HG03175 (cell line): ENCODE measurements at regions not wholly inside any gene's neighbourhood (a gene's known extent, or its start where the extent isn't known, plus 50 kb on each side); places are given as distances from the start of the nearest gene placed in this dataset.

Experiments
- ATAC-seq: cut with Tn5 transposase; IDR thresholded peaks from one replicate; pipeline ENCODE4 v1.9.1; 2021; ENCODE audit warnings: mild to moderate bottlenecking, moderate library complexity; ENCODE audit not compliant: unreplicated experiment

- ATAC-seq = no peak
Measured at GRCh38 chr18:75812761-75813160, 385.3 kb upstream of the SMIM21 start.

GRCh38 chr18:75810961-75811551 lies 383.6 kb upstream of the SMIM21 start:
- ATAC-seq = no peak

- no peak for ATAC-seq
Measured at GRCh38 chr18:75810516-75810915, 383.0 kb upstream of the SMIM21 start.

- ATAC-seq = no peak
Measured at GRCh38 chr18:75809926-75810255, 382.4 kb upstream of the SMIM21 start.

GRCh38 chr18:75809151-75809925 lies 381.8 kb upstream of the SMIM21 start:
- no peak for ATAC-seq

- no peak for ATAC-seq
Measured at GRCh38 chr18:75805265-75805664, 377.8 kb upstream of the SMIM21 start.

- no peak for ATAC-seq
Measured at GRCh38 chr18:75802681-75803080, 375.2 kb upstream of the SMIM21 start.

GRCh38 chr18:75801178-75801577 lies 373.7 kb upstream of the SMIM21 start:
- ATAC-seq = no peak

GRCh38 chr18:75800331-75800648 lies 372.8 kb upstream of the SMIM21 start:
- ATAC-seq = no peak

GRCh38 chr18:75799449-75800330 lies 372.2 kb upstream of the SMIM21 start:
- ATAC-seq = no peak

GRCh38 chr18:75797046-75797445 lies 369.5 kb upstream of the SMIM21 start:
- ATAC-seq = no peak

- no peak for ATAC-seq
Measured at GRCh38 chr18:75790796-75791195, 363.3 kb upstream of the SMIM21 start.

GRCh38 chr18:75790111-75790510 lies 362.6 kb upstream of the SMIM21 start:
- no peak for ATAC-seq

GRCh38 chr18:75785834-75786233 lies 358.3 kb upstream of the SMIM21 start:
- ATAC-seq = no peak

GRCh38 chr18:75785206-75785605 lies 357.7 kb upstream of the SMIM21 start:
- ATAC-seq = no peak

GRCh38 chr18:75784390-75784789 lies 356.9 kb upstream of the SMIM21 start:
- ATAC-seq = no peak

GRCh38 chr18:75783566-75784281 lies 356.2 kb upstream of the SMIM21 start:
- ATAC-seq = no peak

- no peak for ATAC-seq
Measured at GRCh38 chr18:75782826-75783225, 355.3 kb upstream of the SMIM21 start.

- no peak for ATAC-seq
Measured at GRCh38 chr18:75782204-75782603, 354.7 kb upstream of the SMIM21 start.

GRCh38 chr18:75779910-75780309 lies 352.4 kb upstream of the SMIM21 start:
- no peak for ATAC-seq

GRCh38 chr18:75779450-75779849 lies 351.9 kb upstream of the SMIM21 start:
- no peak for ATAC-seq
